ENCODE measurements at regions not wholly inside any gene's neighbourhood (a gene's known extent, or its start where the extent isn't known, plus 50 kb on each side); places are given as distances from the start of the nearest gene placed in this dataset.
"Not testable (repeated sequence)": the region's sequence is repeated elsewhere in the genome, so short reads cannot be mapped to it uniquely, and the experiment has no call there.

- no peak for DNase-seq (ENCODE audit: extremely low read depth, low read depth)
- TF ChIP-seq, protein P1, sequence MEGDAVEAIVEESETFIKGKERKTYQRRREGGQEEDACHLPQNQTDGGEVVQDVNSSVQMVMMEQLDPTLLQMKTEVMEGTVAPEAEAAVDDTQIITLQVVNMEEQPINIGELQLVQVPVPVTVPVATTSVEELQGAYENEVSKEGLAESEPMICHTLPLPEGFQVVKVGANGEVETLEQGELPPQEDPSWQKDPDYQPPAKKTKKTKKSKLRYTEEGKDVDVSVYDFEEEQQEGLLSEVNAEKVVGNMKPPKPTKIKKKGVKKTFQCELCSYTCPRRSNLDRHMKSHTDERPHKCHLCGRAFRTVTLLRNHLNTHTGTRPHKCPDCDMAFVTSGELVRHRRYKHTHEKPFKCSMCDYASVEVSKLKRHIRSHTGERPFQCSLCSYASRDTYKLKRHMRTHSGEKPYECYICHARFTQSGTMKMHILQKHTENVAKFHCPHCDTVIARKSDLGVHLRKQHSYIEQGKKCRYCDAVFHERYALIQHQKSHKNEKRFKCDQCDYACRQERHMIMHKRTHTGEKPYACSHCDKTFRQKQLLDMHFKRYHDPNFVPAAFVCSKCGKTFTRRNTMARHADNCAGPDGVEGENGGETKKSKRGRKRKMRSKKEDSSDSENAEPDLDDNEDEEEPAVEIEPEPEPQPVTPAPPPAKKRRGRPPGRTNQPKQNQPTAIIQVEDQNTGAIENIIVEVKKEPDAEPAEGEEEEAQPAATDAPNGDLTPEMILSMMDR (IDR thresholded peaks at IDR 0.05; ENCODE audit: low read depth, low read length): no peak
These were observed 79.7 kb upstream of the CCND2 start for GRCh38 chr12:4193821-4194220.

DNA sequence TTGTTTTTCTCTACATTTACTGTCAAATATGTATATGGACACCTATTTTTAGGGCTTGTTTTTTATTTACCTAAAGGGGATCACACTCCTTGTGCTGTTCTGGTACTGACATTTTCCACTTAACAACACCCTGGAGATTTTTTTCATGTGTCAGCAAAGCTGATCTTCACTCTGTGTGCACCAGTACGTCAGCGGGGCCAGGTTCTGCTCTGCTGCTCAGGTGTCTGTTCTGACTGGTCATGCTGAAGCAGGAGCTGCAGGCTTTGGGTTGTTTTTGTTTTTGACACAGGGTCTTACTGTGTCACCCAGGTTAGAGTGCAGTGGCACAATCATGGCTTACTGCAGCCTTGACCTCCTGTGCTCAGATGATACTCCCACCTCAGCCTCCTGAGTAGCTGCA is 81.9 kb upstream of the CCND2 start:
- no peak for DNase-seq (ENCODE audit: extremely low read depth, low read depth)
- TF ChIP-seq, protein P1 (IDR thresholded peaks at IDR 0.05; ENCODE audit: low read depth, low read length): no peak

DNA sequence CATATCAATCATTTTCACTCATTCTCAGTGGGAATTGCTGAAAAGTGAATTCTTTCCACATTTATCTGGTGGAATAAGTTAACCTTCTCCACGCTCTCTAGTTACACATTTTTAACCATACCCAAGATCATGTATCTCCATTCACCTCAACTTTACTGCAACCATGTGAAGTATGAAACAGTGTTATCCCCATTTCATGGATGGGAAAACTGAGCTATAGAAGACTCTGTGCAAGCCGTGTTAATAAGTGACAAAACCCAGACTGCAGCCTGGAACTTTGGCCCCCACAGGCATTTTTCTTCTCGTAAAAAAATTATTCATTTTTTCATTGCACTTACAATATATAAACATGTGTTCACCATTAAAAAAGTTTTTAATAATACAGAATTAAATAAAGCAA is 82.4 kb upstream of the CCND2 start:
- no peak for DNase-seq (ENCODE audit: extremely low read depth, low read depth)
- TF ChIP-seq, protein P1 (IDR thresholded peaks at IDR 0.05; ENCODE audit: low read depth, low read length): no peak

DNA sequence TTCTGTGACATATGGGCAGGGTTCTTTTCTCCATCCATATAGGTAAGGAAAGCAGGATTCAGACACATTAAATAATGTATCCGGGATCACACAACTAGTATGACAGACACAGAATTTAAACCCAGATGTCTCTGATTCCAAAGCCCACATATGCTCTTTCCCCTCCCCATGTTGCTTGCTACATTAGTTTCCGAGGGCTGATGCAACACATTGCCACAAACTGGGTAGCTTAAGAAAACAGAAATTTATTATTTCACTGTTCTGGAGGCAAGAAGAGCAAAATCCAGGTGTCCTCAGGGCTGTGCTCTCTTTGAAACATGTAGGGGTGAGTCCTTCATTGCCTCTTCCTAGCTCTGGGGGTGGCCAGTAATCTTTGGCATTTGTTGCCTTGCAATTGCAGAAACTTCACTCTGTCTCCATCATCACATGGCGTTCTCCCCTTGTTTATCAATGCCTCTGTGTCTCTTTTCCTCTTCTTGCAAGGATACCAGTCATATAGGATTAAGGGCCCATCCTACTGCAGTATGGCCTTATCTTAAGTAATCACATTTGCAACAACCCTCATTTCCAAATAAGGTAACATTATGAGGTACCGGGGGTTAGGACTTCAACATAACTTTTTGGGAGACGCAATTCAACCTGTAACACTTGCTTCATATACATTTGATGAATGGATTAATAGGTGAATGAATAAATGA is 83.0 kb upstream of the CCND2 start:
- TF ChIP-seq, protein P1 (IDR thresholded peaks at IDR 0.05; ENCODE audit: low read depth, low read length): no peak
- no peak for DNase-seq (ENCODE audit: extremely low read depth, low read depth)

DNA sequence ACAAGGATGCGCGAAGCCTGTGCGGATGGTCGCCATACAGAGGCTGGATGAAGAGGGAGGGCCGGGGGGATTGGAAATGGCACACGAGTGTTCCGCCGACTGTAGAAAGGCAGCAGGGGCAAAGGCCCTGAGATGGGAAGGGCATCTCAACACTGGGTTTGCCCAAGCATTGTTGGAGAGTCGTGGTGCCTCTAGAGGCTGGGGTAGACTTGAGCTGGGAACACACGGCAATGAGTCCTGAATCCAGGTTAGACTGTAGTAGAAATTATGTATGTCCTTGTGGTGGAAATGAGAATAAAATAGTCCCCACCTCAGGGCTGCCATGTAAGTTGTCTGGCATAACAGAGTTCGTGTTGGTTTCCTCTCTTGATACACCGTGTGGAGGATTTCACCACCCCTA is 83.8 kb upstream of the CCND2 start:
- TF ChIP-seq, protein P1 (IDR thresholded peaks at IDR 0.05; ENCODE audit: low read depth, low read length): no peak
- DNase-seq (ENCODE audit: extremely low read depth, low read depth): no peak

GRCh38 chr12:4187916-4188315 is 85.6 kb upstream of the CCND2 start:
- no peak for DNase-seq (ENCODE audit: extremely low read depth, low read depth)
- TF ChIP-seq, protein P1 (IDR thresholded peaks at IDR 0.05; ENCODE audit: low read depth, low read length): no peak

- DNase-seq (ENCODE audit: extremely low read depth, low read depth): not testable (repeated sequence)
These were observed 86.2 kb upstream of the CCND2 start for GRCh38 chr12:4187315-4187714.

Data from AG09319 (cell line).